Vagina (tissue), 2 donors: ENCODE measurements at regions not wholly inside any gene's neighbourhood (a gene's known extent, or its start where the extent isn't known, plus 50 kb on each side); places are given as distances from the start of the nearest gene placed in this dataset.

Experiments used
- DNase-seq, 2 donors: peaks; one replicate each; pipeline ENCODE4 v3.0.0-alpha.2; 2017; ENCODE audit errors: extremely low spot score in 2 of 2
- H3K27ac ChIP-seq: fragments of 200-600 bp; sonication (generic); one replicate; pipeline ENCODE4 v1.5.1; 2019
- H3K27me3 ChIP-seq: fragments of 200-600 bp; sonication (generic); one replicate; pipeline ENCODE4 v1.5.1; 2019
- H3K36me3 ChIP-seq, 2 donors: fragments of 200-600 bp; sonication (generic); one replicate each; pipeline ENCODE4 v1.5.1; 2017 to 2019
- H3K4me1 ChIP-seq: fragments of 200-600 bp; sonication (generic); one replicate; pipeline ENCODE4 v1.5.1; 2019
- H3K4me3 ChIP-seq, 2 donors: fragments of 200-600 bp; sonication (generic); 1 replicate in 1 of 2; 2 replicates in 1 of 2; pipeline ENCODE4 v1.5.1; 2016 to 2019
- H3K9me3 ChIP-seq: fragments of 200-600 bp; sonication (generic); one replicate; pipeline ENCODE4 v1.5.1; 2019
- POLR2A ChIP-seq, 2 donors: fragments of 450-650 bp; IDR thresholded peaks; one replicate each; pipeline ENCODE4 v1.6.1; 2017; ENCODE audit warnings: antibody characterized with exemption in 2 of 2, mild to moderate bottlenecking in 2 of 2, moderate library complexity in 2 of 2
- POLR2AphosphoS5 ChIP-seq, 2 donors: sonication (generic); formaldehyde crosslinking; IDR thresholded peaks; one replicate each; pipeline ENCODE4 v1.9.0; 2017; ENCODE audit warnings: antibody characterized with exemption in 2 of 2, mild to moderate bottlenecking in 2 of 2, low read depth in 1 of 2; ENCODE audit not compliant: insufficient read depth in 1 of 2
- intact Hi-C: fragments of 100-400 bp; cut with DNase I; formaldehyde crosslinking; loops from one replicate; pipeline ENCODE4 v1.15.1; 2023
- TF ChIP-seq, protein P1 (sequence below), 3 experiments: fragments of 450-650 bp in 2 of 3; fragments of 200-600 bp in 1 of 3; sonication (generic) in 1 of 3; IDR thresholded peaks; one replicate each; pipeline ENCODE4 v1.5.1; 2017 to 2019; ENCODE audit warnings: antibody characterized with exemption in 3 of 3, mild to moderate bottlenecking in 2 of 3, moderate library complexity in 2 of 3

DNA sequence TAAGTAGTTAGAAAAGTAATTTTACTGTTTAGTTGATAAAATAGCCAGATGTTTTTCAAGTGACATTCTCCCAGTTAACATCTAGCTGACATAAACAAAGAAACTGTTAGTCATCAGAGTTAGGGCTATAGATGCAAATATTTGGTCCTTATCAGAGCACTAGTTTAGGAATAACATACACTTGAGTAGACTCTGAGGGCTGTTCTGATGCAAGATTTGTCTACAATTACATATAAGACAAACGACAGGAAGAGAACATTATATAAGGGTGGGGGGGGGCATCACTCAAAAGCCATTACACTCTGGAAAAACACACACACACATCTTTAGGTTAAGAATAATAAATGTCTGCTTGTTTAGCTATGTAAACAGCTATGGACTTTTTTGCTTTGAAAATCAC lies 554.4 kb upstream of the LRRTM1 start:
- H3K4me1 ChIP-seq = no peaks in the 10 kb centered on the region
- intact Hi-C loops = no loop called here
- H3K27me3 ChIP-seq = no peaks in the 10 kb centered on the region

DNA sequence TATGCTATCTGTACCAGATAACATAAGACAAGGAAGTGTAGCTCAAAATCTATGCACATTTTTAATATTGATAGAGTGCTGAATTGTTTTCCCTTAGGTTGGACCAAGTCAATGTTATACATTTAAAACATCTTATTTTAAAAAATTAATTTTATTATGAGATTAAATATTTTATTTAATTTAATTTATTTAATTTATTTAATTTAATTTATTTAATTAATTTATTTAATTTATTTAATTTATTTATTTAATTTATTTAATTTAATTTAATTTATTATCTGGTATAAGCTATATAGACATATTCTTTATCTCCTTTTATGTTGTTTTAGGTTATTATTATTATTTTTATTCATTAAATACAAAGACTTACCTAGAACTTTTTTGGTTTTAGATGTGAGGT lies 551.7 kb upstream of the LRRTM1 start:
- TF ChIP-seq, protein P1, sequence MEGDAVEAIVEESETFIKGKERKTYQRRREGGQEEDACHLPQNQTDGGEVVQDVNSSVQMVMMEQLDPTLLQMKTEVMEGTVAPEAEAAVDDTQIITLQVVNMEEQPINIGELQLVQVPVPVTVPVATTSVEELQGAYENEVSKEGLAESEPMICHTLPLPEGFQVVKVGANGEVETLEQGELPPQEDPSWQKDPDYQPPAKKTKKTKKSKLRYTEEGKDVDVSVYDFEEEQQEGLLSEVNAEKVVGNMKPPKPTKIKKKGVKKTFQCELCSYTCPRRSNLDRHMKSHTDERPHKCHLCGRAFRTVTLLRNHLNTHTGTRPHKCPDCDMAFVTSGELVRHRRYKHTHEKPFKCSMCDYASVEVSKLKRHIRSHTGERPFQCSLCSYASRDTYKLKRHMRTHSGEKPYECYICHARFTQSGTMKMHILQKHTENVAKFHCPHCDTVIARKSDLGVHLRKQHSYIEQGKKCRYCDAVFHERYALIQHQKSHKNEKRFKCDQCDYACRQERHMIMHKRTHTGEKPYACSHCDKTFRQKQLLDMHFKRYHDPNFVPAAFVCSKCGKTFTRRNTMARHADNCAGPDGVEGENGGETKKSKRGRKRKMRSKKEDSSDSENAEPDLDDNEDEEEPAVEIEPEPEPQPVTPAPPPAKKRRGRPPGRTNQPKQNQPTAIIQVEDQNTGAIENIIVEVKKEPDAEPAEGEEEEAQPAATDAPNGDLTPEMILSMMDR (IDR thresholded peaks at IDR 0.05) = no peak
- no peak for TF ChIP-seq POLR2AphosphoS5 (IDR thresholded peaks at IDR 0.05; ENCODE audit: insufficient read depth in 1 of 2, low read depth in 1 of 2)
- no peak for TF ChIP-seq POLR2A (IDR thresholded peaks at IDR 0.05)
- intact Hi-C loops = no loop called here

More for the DNA sequence above, 554.4 kb upstream of the LRRTM1 start:
- no peak overlapping the region for H3K27ac ChIP-seq
- no peak for DNase-seq
- no peaks in the 10 kb centered on the region for H3K9me3 ChIP-seq
- no peak overlapping the region for H3K4me3 ChIP-seq
- H3K36me3 ChIP-seq = no peaks in the 10 kb centered on the region
- TF ChIP-seq POLR2A (IDR thresholded peaks at IDR 0.05) (no peak), POLR2AphosphoS5 (IDR thresholded peaks at IDR 0.05; ENCODE audit: insufficient read depth in 1 of 2, low read depth in 1 of 2) (no peak)
- TF ChIP-seq, protein P1 (IDR thresholded peaks at IDR 0.05) = no peak

DNA sequence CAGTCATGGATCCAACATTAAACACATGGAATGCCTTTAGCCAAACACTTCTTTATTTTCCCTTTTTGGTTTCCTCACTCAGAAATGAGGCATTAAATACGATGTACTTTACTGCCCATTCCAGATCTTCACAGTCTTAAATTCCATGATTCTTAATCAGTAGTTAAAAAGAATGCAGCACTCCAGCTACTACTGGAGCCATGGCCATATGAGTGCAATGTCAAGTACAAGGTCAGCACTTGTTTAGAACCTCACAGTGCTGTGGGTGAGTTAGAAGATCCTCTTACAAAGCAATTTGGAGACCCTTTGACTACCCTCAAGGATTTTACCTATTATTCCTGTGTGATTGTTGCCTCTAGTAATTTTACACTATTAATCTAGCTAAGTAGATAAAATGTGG lies 550.3 kb upstream of the LRRTM1 start:
- intact Hi-C loops = no loop called here
- H3K27ac ChIP-seq = no peak overlapping the region
- no peaks in the 10 kb centered on the region for H3K27me3 ChIP-seq
- no peaks in the 10 kb centered on the region for H3K36me3 ChIP-seq
- TF ChIP-seq POLR2A (IDR thresholded peaks at IDR 0.05) = no peak
- no peak for TF ChIP-seq POLR2AphosphoS5 (IDR thresholded peaks at IDR 0.05; ENCODE audit: insufficient read depth in 1 of 2, low read depth in 1 of 2)
- TF ChIP-seq, protein P1 (IDR thresholded peaks at IDR 0.05) = no peak
- no peaks in the 10 kb centered on the region for H3K4me1 ChIP-seq
- H3K4me3 ChIP-seq = no peak overlapping the region
- no peak for DNase-seq
- no peaks in the 10 kb centered on the region for H3K9me3 ChIP-seq

More for the DNA sequence above, 551.7 kb upstream of the LRRTM1 start:
- H3K27ac ChIP-seq = no peak overlapping the region
- H3K4me3 ChIP-seq = no peak overlapping the region
- H3K4me1 ChIP-seq = no peaks in the 10 kb centered on the region
- DNase-seq = no peak
- no peaks in the 10 kb centered on the region for H3K36me3 ChIP-seq
- H3K27me3 ChIP-seq = no peaks in the 10 kb centered on the region
- H3K9me3 ChIP-seq = no peaks in the 10 kb centered on the region

DNA sequence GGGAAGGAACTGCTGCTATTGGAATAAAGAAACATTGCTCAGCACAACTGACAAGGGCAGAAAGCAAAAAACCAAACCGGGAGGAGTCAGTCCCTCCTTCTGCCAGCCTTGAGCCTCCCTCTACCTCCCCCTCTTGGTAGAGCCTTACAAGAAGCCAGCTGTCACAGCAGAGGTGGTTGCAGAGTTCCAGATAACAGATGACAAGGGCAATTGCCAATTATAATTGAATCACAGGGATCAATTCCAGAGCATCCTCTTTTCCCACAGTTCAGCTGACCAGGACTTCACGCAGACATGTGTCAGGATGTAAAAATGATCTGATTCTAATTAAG lies 548.2 kb upstream of the LRRTM1 start:
- H3K4me3 ChIP-seq = no peak overlapping the region
- no peak overlapping the region for H3K27ac ChIP-seq
- intact Hi-C loops = no loop called here
- H3K36me3 ChIP-seq = no peaks in the 10 kb centered on the region
- TF ChIP-seq POLR2A (IDR thresholded peaks at IDR 0.05) = no peak
- TF ChIP-seq, protein P1 (IDR thresholded peaks at IDR 0.05) = no peak
- no peak for TF ChIP-seq POLR2AphosphoS5 (IDR thresholded peaks at IDR 0.05; ENCODE audit: insufficient read depth in 1 of 2, low read depth in 1 of 2)
- no peaks in the 10 kb centered on the region for H3K9me3 ChIP-seq
- no peaks in the 10 kb centered on the region for H3K27me3 ChIP-seq
- DNase-seq = no peak
- H3K4me1 ChIP-seq = no peaks in the 10 kb centered on the region

DNA sequence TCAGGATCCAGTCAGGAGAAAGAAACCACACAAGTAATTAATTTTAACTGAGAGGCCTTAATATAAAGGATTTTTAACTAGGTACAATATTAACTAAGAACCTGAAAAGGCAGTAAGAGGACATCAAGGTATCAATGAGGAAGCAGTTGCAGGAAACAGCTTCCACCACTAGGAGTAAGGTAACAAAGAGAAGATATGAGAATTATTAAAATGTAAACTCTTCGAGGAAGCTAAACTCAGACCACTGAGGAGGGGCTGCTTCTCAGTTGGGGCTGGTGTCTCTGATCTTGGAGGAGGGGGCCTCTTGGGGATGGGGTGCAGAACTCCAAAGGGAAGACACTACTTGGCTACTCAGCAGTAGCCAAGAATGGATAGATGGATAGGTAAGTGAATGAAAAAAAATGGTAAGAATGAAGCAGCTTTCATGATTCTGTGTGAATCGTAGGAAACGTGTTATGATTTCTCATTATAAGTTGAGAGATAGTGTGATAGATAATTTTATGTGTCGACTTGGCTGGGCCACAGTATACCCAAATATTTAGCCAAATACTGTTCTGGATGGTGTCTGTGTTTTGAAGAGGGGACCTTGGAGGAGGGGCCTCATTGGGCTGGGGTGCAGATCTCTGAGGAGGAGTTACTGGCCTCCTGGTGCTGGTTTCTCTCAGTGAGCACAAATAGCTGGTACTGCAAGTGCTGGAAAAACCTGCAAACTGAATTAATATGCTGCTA lies 547.7 kb upstream of the LRRTM1 start:
- no peaks in the 10 kb centered on the region for H3K4me1 ChIP-seq
- H3K27ac ChIP-seq = no peak overlapping the region
- no peak for DNase-seq
- TF ChIP-seq POLR2AphosphoS5 (IDR thresholded peaks at IDR 0.05; ENCODE audit: insufficient read depth in 1 of 2, low read depth in 1 of 2) = no peak
- TF ChIP-seq POLR2A (IDR thresholded peaks at IDR 0.05) = no peak
- TF ChIP-seq, protein P1 (IDR thresholded peaks at IDR 0.05) = no peak
- H3K36me3 ChIP-seq = no peaks in the 10 kb centered on the region
- H3K27me3 ChIP-seq = no peaks in the 10 kb centered on the region
- H3K4me3 ChIP-seq = no peak overlapping the region
- no peaks in the 10 kb centered on the region for H3K9me3 ChIP-seq
- intact Hi-C loops = no loop called here
